RWPE2 (cell line): ENCODE measurements at regions not wholly inside any gene's neighbourhood (a gene's known extent, or its start where the extent isn't known, plus 50 kb on each side); places are given as distances from the start of the nearest gene placed in this dataset.

ENCODE experiments used
- ATAC-seq: fragments of 200-7000 bp; cut with Tn5 transposase; 3 replicates; pipeline ENCODE4 v1.9.1; 2021; ENCODE audit warnings: low read depth
- DNase-seq: peaks from one replicate; pipeline ENCODE4 v3.0.0-alpha.2; 2020; ENCODE audit warnings: low spot score
- H3K27ac ChIP-seq: fragments of 450-650 bp; 2 replicates; pipeline ENCODE4 v1.5.1; 2017; ENCODE audit warnings: mild to moderate bottlenecking; ENCODE audit not compliant: poor library complexity, severe bottlenecking
- H3K27me3 ChIP-seq: fragments of 250-450 bp; sonication (Bioruptor Pico); 2 replicates; pipeline ENCODE4 v1.5.1; 2021; ENCODE audit warnings: mild to moderate bottlenecking, moderate library complexity; ENCODE audit not compliant: insufficient read depth, poor library complexity, severe bottlenecking
- H3K36me3 ChIP-seq: fragments of 250-450 bp; sonication (Bioruptor Pico); 2 replicates; pipeline ENCODE4 v1.5.1; 2020; ENCODE audit warnings: low read depth, mild to moderate bottlenecking, moderate library complexity
- H3K4me1 ChIP-seq: fragments of 250-450 bp; sonication (Bioruptor Pico); 2 replicates; pipeline ENCODE4 v1.5.1; 2021; ENCODE audit warnings: mild to moderate bottlenecking, moderate library complexity; ENCODE audit not compliant: insufficient read depth, poor library complexity, severe bottlenecking
- H3K4me3 ChIP-seq: fragments of 250-450 bp; sonication (Bioruptor Pico); 2 replicates; pipeline ENCODE4 v1.5.1; 2021; ENCODE audit warnings: mild to moderate bottlenecking, moderate library complexity; ENCODE audit not compliant: severe bottlenecking
- H3K9me3 ChIP-seq: fragments of 250-450 bp; sonication (Bioruptor Pico); 2 replicates; pipeline ENCODE4 v1.5.1; 2021; ENCODE audit warnings: mild to moderate bottlenecking, moderate library complexity; ENCODE audit not compliant: severe bottlenecking
- CTCF ChIP-seq: fragments of 450-650 bp; IDR thresholded peaks from one replicate; pipeline ENCODE4 v1.5.1; 2017; ENCODE audit warnings: mild to moderate bottlenecking, moderate library complexity; ENCODE audit not compliant: poor library complexity, severe bottlenecking

GRCh38 chr1:222916100-222916499 lies 101.3 kb downstream of the DISP1 start:
- no peak for ATAC-seq
- H3K9me3 ChIP-seq = no peaks in the 10 kb centered on the region
- no peak for DNase-seq
- no peaks in the 10 kb centered on the region for H3K27me3 ChIP-seq
- no peaks in the 10 kb centered on the region for H3K36me3 ChIP-seq
- H3K4me1 ChIP-seq = no peaks in the 10 kb centered on the region
- H3K4me3 ChIP-seq = no peak overlapping the region
- no peak overlapping the region for H3K27ac ChIP-seq
- no peak for TF ChIP-seq CTCF

GRCh38 chr1:222918801-222919477 lies 104.1 kb downstream of the DISP1 start:
- H3K27ac ChIP-seq = no peak overlapping the region
- H3K4me1 ChIP-seq = no peaks in the 10 kb centered on the region
- ATAC-seq = no peak
- no peaks in the 10 kb centered on the region for H3K36me3 ChIP-seq
- no peaks in the 10 kb centered on the region for H3K27me3 ChIP-seq
- DNase-seq = no peak
- no peak overlapping the region for H3K4me3 ChIP-seq
- H3K9me3 ChIP-seq = no peaks in the 10 kb centered on the region
- no peak for TF ChIP-seq CTCF

GRCh38 chr1:222919478-222919865 lies 104.6 kb downstream of the DISP1 start:
- no peak overlapping the region for H3K4me3 ChIP-seq
- no peaks in the 10 kb centered on the region for H3K27me3 ChIP-seq
- no peak overlapping the region for H3K27ac ChIP-seq
- ATAC-seq (no peak), DNase-seq (no peak)
- no peaks in the 10 kb centered on the region for H3K9me3 ChIP-seq
- no peak for TF ChIP-seq CTCF
- H3K4me1 ChIP-seq = no peaks in the 10 kb centered on the region
- H3K36me3 ChIP-seq = no peaks in the 10 kb centered on the region

- H3K27me3 ChIP-seq = no peaks in the 10 kb centered on the region
- H3K27ac ChIP-seq = no peak overlapping the region
- H3K36me3 ChIP-seq = no peaks in the 10 kb centered on the region
- no peaks in the 10 kb centered on the region for H3K9me3 ChIP-seq
- no peak for ATAC-seq
- TF ChIP-seq CTCF = no peak
- DNase-seq = no peak
- H3K4me1 ChIP-seq = no peaks in the 10 kb centered on the region
- no peak overlapping the region for H3K4me3 ChIP-seq
These were observed 105.3 kb downstream of the DISP1 start for GRCh38 chr1:222920169-222920568.

GRCh38 chr1:222921945-222922344 lies 107.1 kb downstream of the DISP1 start:
- ATAC-seq = no peak

More at GRCh38 chr1:222921945-222922344, 107.1 kb downstream of the DISP1 start:
- Histone ChIP-seq H3K4me1 (no peaks in the 10 kb centered on the region), H3K9me3 (no peaks in the 10 kb centered on the region), H3K27ac (no peak overlapping the region), H3K27me3 (no peaks in the 10 kb centered on the region), H3K36me3 (no peaks in the 10 kb centered on the region), H3K4me3 (no peak overlapping the region)
- no peak for TF ChIP-seq CTCF
- DNase-seq = no peak
